Peyer's patch (tissue), 4 donors: ENCODE measurements at regions not wholly inside any gene's neighbourhood (a gene's known extent, or its start where the extent isn't known, plus 50 kb on each side); places are given as distances from the start of the nearest gene placed in this dataset.

Source experiments
- CTCF ChIP-seq, 6 experiments: fragments of 450-650 bp in 4 of 6; fragments of 200-600 bp in 2 of 6; sonication (generic) in 1 of 6; IDR thresholded peaks; one replicate each; pipeline ENCODE4 v1.5.1; 2017 to 2019; ENCODE audit warnings: antibody characterized with exemption in 6 of 6, mild to moderate bottlenecking in 3 of 6, moderate library complexity in 1 of 6
- POLR2A ChIP-seq, 2 donors: fragments of 450-650 bp; IDR thresholded peaks; one replicate each; pipeline ENCODE4 v1.5.1; 2017; ENCODE audit warnings: antibody characterized with exemption in 2 of 2, mild to moderate bottlenecking in 2 of 2, moderate library complexity in 2 of 2

- TF ChIP-seq CTCF (IDR thresholded peaks at IDR 0.05) (no peak), POLR2A (IDR thresholded peaks at IDR 0.05) (no peak)
Observed at GRCh38 chr2:194345347-194345746, 1311.7 kb upstream of the SLC39A10 start.
